ENCODE measurements at regions not wholly inside any gene's neighbourhood (a gene's known extent, or its start where the extent isn't known, plus 50 kb on each side); places are given as distances from the start of the nearest gene placed in this dataset.

DNA sequence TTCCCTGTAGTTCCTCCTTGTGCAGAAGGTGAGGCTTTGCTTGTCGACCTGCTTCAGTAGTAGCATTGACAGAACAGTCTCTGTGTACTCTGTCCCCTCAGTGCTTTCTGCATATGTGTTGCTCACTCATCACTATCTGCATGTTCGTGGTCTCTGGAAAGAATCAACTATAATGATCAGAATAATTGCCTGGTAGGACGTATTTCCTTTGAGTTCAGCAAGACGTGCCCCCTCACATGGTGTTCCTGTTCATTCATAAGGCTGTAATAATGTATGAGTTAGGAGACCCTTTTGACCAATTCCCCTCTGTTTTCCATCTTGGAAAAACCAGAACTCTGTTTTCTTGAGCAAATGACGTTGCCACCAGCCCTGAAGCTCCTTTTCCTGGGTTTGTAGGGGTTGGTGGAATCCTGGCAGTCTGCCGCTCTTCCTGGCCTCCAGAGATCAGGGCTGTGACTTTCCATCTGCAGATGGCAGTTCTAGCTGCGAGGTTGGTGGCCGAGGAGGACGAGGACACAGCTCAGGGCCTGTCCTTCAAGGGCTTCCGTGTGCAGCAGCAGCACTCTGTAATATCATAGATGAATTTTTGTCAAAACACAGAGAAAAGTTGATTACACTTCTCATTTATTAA is 61.9 kb downstream of the EXOSC2 start:
- DNase-seq = no peak

- DNase-seq = no peak
Observed at GRCh38 chr9:130756037-130756436, 62.5 kb downstream of the EXOSC2 start.

DNA sequence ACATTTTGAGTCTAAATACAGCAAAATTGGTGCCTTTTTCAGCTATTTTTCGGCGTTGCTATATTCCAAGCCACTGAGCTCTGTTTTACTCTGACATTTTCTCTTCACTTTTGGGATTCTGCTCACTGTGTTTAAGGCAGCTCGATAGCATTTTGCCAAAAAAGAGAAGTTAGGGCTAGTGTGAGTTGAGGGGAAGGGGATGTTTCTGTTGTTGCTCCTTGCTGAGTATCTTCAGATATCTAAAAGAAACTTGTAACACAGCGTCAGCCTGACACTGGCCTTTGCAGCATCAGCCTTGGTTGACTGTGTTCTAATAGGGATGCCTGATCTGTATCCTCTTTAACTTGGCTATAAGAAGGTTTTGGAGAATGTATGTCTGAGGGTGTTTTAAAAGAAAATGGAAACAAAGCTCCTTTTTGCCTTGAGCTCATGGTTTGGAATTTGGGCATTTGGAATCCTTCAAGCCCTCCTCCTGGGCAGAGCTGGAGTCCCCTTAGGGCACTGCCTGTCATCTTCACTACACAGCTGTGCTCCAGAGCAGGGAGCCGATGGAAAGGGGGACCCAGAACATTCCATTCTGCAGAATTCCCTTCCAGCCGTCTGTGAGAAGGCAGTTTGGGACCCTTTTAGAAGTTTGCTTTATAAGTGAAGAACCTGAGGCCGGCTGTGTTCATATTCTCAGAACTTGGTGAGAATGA is 63.0 kb downstream of the EXOSC2 start:
- no peak for DNase-seq

GRCh38 chr9:130759738-130760137 is 66.2 kb downstream of the EXOSC2 start:
- no peak for DNase-seq

DNA sequence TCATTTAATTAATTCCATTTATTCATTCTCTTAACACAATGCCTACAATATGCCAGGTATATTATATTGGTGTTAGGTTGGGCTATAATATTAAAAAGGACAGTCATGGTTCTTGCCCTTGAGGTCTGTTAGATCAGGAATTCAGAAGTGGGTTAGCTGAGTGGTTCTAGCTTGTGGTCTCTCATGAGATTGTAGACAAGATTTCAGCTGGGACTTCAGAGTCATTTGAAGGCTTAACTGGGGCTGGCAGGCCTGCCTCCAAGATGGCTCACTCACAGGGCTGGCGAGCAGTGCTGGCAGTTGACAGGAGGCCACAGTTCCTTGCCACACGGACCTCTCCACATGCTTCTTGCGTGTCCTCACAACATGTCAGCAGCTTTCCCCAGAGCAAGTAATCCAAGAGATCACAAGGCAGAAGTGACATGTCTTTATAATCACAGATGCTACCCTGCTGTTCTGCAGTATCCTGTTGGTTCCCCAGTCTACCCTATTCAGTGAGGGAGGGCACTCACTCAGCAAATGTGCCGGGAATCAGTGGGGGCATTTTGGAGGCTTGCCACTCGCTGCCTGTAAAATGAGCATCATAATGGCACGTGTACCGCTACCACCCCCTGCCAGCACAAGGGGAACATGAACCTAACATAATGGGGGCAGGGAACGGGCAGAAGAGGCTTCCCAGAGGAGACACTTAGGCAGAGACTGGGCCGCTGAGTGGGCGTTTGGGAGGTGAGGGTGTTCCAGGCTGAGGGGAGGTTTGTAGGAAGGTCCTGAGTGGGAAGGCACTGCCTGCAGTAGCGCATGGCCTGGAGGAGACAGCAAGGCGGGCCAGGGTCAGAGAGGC is 70.0 kb downstream of the EXOSC2 start:
- no peak for DNase-seq

DNA sequence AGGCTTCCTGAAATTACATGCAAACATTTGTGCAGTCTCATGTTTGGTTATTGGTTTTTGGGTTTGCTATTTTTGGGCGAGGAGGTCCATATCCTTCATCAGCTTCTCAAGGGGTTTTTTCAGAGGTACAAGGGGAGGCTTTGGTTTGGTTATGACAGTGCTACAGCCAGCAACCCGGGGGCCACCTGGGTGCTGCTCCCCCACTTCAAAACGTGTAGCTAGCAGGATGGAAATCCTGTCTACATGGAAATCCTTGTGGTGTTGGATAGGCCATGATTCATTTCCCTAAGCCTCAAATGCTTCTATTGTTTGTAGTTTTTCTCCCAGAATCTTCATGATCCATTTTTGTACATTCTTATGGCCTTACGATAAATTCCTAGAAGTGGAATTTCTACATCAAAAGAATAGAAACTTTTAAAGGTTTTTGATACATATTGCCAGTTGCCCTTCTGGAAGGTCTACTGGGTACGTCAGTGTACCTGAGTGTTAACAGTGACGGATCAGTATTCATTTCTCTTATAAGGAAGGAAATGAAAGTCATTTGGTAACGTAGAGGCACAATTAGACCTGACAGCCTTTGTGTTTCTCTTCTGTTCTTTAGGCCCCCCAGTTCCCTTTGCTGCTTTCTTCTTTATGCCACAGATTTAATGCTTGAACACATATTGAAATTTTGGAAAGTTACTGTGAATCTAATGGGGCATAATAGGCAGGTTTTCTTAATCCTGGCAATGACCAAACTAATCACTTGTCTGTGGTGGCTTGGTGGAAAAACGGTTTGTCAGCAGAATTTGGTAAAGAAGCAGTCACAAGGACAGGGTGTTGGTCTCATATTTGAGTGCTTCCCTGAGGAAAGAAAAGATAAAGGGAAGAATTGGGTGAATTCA is 69.7 kb upstream of the ABL1 start:
- no peak for DNase-seq

DNA sequence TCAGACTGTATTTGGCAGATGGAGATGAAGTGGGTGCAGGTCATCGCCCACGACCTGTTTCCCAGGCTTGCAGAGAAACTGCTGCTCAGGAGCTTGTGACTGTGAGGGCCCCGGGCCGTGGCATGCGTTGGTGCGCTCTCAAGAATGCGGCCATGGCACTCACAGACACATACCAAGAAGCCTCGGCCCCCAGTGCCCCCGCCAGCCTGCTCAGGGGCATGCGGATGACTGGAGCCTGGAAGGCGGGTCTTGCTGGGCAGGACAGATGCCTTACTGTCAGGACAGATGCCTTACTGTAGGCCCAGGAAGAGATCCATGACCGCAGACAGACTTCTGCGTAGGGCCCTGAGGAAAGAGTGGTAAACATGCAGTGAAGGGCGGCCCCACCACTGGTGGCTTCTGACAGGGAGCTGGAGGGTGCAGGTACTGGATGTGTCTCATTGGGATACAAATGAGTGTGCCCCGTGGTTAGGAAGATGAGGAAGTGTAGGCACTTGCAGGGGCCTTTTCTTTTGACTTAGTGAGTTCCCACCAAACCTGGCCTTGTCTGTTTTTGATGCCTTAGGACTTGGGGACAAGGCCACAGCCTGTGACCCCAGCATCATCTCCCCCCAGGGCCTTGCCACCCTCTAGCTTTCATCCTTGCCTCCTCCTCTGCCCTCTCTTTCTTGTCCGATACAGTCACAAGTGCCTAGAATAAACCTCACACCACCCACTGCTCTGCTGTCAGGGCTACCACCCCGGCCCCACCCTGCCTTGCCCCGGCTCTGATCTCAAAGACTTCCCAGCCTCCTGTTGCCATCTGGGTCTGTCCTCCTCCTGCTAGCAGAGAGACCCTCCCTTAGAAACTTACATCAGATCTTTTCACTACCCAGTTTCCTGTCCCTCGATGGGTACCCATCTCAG is 68.8 kb upstream of the ABL1 start:
- peak; percentile 37 for DNase-seq

GRCh38 chr9:130766927-130767307 is 68.1 kb upstream of the ABL1 start:
- no peak for DNase-seq

- peak; percentile 44 for DNase-seq
Observed at GRCh38 chr9:130768265-130768664, 66.8 kb upstream of the ABL1 start.

GRCh38 chr9:130768891-130769403 is 66.1 kb upstream of the ABL1 start:
- no peak for DNase-seq

DNA sequence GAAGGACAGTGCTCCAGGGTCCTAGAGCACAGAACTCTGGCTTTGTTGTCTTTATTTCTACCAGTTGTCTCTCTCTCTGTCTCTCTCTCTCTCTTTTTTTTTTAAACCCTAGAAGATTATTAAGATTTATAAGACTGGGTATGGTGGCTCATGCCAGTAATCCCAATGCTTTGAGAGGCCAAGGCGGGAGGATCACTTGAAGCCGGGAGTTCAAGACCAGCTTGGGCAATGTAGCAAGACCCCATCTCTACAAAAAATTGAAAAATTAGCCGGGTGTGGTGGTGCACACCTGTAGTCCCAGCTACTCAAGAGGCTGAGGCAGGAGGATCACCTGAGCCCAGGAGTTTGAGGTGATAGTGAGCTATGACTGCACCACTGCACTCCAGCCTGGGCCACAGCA is 65.0 kb upstream of the ABL1 start:
- DNase-seq = no peak

GRCh38 chr9:130770679-130771442 is 64.2 kb upstream of the ABL1 start:
- no peak for DNase-seq

GRCh38 chr9:130772185-130772584 is 62.9 kb upstream of the ABL1 start:
- DNase-seq = no peak

DNA sequence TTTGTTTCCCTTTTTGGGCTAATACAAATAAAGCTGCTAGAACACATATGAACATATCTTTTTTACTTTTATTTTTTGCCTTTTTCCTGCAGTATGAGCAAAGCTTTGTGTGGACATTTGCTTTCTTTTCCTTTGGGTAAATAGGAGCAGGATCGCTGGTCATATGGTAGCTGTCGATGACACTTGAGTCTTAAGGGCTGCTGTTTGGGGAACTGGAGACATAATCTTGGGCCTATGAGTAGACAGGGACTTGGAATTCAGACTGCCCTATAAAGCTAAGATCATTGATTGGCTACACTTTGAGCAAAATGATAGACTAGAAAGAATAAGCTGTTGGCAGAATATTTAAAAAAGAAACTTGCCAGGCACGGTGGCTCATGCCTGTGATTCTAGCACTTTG is 60.9 kb upstream of the ABL1 start:
- DNase-seq = no peak

DNA sequence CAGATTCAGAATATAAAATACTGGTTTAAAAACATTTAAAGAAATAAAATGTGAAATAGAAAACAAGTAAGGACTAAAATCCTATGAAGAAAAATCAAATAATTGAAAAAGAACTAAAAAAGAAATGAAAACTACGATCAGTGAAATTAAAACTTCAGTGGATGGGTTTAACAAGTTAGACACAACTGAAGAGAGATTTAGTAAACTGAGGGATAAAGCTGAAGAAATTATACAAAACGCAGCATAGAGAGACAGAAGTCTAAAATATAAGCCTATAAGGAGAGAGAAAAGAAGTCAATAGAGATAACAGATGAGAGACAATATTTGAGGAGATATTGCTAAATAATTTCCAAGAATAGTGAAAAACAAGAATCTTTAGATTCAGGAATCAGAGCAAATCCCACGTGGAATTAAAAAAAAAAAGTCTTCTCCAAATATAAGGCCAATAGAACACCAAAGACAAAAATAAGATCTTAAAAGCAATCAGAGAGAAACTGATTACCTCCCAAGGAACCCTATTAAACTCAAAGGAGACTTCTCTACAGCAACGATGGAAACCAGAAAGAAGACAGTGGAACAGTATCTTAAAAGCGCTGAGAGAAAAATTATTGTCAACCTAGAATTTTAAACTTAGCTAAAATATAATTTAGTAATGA is 59.6 kb upstream of the ABL1 start:
- DNase-seq = no peak

- DNase-seq = no peak
Observed at GRCh38 chr9:130779153-130779855, 55.8 kb upstream of the ABL1 start.

GRCh38 chr9:130780415-130780814 is 54.6 kb upstream of the ABL1 start:
- no peak for DNase-seq

DNA sequence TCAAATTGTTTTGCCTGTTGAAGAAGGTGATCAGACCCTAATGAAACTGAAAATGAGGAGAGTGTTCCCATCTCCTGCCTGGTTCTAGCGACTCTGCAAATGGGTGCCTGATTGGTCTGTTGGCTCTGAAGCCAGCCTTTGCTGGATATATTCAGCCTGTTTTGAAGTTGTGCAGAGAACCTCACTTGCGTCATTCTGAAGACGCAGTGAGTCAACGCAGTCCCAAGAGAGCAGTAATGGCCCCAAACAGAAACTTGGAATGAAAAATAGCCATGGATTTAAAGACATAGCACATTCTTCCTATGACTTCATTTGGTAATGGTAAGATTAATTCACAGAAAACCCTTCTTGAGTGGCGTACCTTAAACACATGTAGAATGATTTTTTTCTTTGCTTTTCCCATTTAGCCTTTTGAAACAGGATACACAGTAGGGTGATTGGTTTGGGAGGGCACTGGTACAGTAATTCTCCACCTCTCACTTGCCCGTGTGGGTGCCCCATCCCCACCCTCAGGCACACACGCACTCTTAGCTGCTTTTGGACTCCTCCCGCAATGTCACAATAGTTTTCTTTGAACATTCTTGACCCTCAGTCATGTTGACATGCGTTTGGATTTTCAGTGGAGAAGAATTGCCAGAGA is 54.1 kb upstream of the ABL1 start:
- DNase-seq = peak; percentile 82

DNA sequence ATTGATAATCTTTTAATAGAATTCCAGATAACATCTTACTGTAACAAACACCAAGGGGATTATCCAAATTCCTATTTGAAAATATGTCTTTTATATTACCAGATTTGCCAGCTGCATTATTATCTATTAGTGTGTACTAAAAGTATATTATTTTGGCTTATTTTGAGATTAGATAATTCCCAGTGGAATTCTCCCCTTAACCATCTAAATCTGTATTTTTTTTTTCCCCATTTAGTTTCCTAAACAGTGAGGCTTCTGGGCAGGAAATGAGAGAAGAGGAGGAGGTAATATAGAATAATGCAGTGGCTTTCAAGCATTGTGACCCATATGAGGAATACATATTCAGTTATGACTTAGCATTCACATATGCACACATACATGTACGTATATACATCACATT is 53.5 kb upstream of the ABL1 start:
- no peak for DNase-seq
